ENCODE measurements at regions not wholly inside any gene's neighbourhood (a gene's known extent, or its start where the extent isn't known, plus 50 kb on each side); places are given as distances from the start of the nearest gene placed in this dataset.
A peak's percentile ranks its signal among the peaks of the same experiment; 100 is the strongest.

DNA sequence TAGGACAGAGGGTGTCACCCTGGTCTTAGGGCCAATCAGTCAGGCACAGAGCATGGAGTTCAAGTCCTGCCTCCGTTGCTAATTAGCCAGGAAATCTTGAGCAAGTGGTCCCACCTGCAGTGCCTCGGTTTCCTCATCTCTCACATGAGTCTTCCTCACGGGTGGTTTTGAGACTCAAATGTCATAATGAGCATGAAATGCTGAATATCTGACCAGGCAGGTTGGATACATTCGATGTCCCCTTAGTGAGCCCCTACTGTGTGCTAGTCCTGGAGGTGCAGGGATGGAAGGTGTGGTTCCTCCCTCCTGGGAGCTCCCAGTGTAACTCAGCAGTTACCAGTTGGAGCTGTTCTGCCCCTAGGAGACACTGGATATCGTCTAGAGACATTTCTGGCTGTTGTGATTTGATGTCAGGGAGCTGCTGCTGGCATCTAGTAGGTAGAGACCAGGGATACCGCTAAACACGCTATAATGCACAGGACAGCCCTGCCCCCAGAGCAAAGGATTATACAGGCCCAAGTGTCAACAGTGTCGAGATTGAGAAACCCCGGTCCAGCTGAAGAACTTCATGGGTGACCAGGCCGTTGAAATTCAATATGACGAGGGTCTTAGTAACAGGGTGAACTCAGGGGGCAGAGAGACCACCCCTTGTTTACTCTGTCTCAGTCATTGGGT lies 118.5 kb upstream of the TWIST2 start:
- H3K36me3 Mint-ChIP-seq (ENCODE audit: low read depth) = no peaks in the 10 kb centered on the region
- H3K27me3 Mint-ChIP-seq (ENCODE audit: low read depth) = peaks cover 36% of the 10 kb centered on the region
- no peaks in the 10 kb centered on the region for H3K9me3 Mint-ChIP-seq

GRCh38 chr2:238730001-238730669 lies 117.8 kb upstream of the TWIST2 start:
- Mint-ChIP-seq H3K27me3 (ENCODE audit: low read depth) (peaks cover 33% of the 10 kb centered on the region), H3K4me1 (peaks cover 24% of the 10 kb centered on the region), H3K27ac (peak overlapping the region in 2 of 3 experiments; percentile 59 to 96), H3K36me3 (ENCODE audit: low read depth) (no peaks in the 10 kb centered on the region), H3K4me3 (no peak overlapping the region), H3K9me3 (no peaks in the 10 kb centered on the region)
- TF ChIP-seq, protein P1, sequence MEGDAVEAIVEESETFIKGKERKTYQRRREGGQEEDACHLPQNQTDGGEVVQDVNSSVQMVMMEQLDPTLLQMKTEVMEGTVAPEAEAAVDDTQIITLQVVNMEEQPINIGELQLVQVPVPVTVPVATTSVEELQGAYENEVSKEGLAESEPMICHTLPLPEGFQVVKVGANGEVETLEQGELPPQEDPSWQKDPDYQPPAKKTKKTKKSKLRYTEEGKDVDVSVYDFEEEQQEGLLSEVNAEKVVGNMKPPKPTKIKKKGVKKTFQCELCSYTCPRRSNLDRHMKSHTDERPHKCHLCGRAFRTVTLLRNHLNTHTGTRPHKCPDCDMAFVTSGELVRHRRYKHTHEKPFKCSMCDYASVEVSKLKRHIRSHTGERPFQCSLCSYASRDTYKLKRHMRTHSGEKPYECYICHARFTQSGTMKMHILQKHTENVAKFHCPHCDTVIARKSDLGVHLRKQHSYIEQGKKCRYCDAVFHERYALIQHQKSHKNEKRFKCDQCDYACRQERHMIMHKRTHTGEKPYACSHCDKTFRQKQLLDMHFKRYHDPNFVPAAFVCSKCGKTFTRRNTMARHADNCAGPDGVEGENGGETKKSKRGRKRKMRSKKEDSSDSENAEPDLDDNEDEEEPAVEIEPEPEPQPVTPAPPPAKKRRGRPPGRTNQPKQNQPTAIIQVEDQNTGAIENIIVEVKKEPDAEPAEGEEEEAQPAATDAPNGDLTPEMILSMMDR (IDR thresholded peaks at IDR 0.05; ENCODE audit: unreplicated experiment in 3 of 3) = no peak

More for the DNA sequence above, 118.5 kb upstream of the TWIST2 start:
- peaks cover 31% of the 10 kb centered on the region for H3K4me1 Mint-ChIP-seq
- H3K4me3 Mint-ChIP-seq = no peak overlapping the region
- H3K27ac Mint-ChIP-seq = peak overlapping the region; percentile 90 to 96 (median 90)
- TF ChIP-seq, protein P1 (IDR thresholded peaks at IDR 0.05; ENCODE audit: unreplicated experiment in 3 of 3) = no peak

- Mint-ChIP-seq H3K27me3 (ENCODE audit: low read depth) (peaks cover 30% of the 10 kb centered on the region), H3K4me1 (peaks cover 24% of the 10 kb centered on the region), H3K27ac (no peak overlapping the region), H3K9me3 (peaks cover 2% of the 10 kb centered on the region), H3K36me3 (ENCODE audit: low read depth) (no peaks in the 10 kb centered on the region), H3K4me3 (no peak overlapping the region)
- TF ChIP-seq, protein P1 (IDR thresholded peaks at IDR 0.05; ENCODE audit: unreplicated experiment in 3 of 3) = no peak
These were observed 117.0 kb upstream of the TWIST2 start for GRCh38 chr2:238730881-238731280.

GRCh38 chr2:238731961-238732360 lies 115.9 kb upstream of the TWIST2 start:
- H3K27ac Mint-ChIP-seq = no peak overlapping the region
- H3K4me3 Mint-ChIP-seq = no peak overlapping the region
- TF ChIP-seq, protein P1 (IDR thresholded peaks at IDR 0.05; ENCODE audit: unreplicated experiment in 3 of 3) = no peak
- peaks cover 3% of the 10 kb centered on the region for H3K9me3 Mint-ChIP-seq
- H3K4me1 Mint-ChIP-seq = peaks cover 21% of the 10 kb centered on the region
- no peaks in the 10 kb centered on the region for H3K36me3 Mint-ChIP-seq (ENCODE audit: low read depth)
- peaks cover 23% of the 10 kb centered on the region for H3K27me3 Mint-ChIP-seq (ENCODE audit: low read depth)

DNA sequence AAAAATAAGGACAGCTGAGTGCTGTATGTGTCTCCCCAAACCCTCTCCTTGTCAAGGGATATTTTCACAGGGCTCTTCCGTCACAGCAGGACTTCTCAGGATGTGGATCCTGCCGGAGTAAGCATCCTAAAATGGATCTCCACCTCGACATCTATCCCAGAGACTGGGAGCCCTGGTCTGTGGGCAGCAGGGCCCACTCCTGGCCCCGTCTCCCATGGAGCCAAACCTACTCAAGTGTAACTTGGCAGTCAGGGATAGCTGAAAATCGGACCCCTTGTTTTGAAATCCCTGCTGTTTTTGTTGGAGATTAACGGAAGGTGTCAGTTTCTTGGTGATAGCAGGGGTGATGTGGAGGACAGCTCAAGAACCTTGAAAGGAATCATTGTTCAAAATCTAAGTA lies 109.0 kb upstream of the TWIST2 start:
- Mint-ChIP-seq H3K36me3 (ENCODE audit: low read depth) (peaks cover 6% of the 10 kb centered on the region), H3K27ac (no peak overlapping the region), H3K4me3 (no peak overlapping the region), H3K9me3 (peaks cover 19% of the 10 kb centered on the region), H3K4me1 (no peaks in the 10 kb centered on the region), H3K27me3 (ENCODE audit: low read depth) (peaks cover 43% of the 10 kb centered on the region)
- TF ChIP-seq, protein P1 (IDR thresholded peaks at IDR 0.05; ENCODE audit: unreplicated experiment in 3 of 3) = no peak
